ENCODE measurements at regions not wholly inside any gene's neighbourhood (a gene's known extent, or its start where the extent isn't known, plus 50 kb on each side); places are given as distances from the start of the nearest gene placed in this dataset.

GRCh38 chr22:49668402-49668801 is 159.3 kb downstream of the BRD1 start:
- Histone ChIP-seq H2AK5ac (ENCODE audit: low read depth, low read length) (no peak overlapping the region), H2BK20ac (ENCODE audit: low read depth, low read length) (no peak overlapping the region), H3K14ac (replicated peaks; ENCODE audit: low read depth, low read length) (no peak overlapping the region), H4K91ac (ENCODE audit: insufficient read depth, low read depth, low read length) (no peak overlapping the region), H2BK15ac (ENCODE audit: low read depth, low read length) (no peak overlapping the region), H3K79me1 (ENCODE audit: low read depth in 1 of 2, low read length in 2 of 2) (no peaks in the 10 kb centered on the region), H3K27me3 (ENCODE audit: control insufficient read depth, insufficient read depth, low read length) (peaks cover 9% of the 10 kb centered on the region), H4K5ac (ENCODE audit: low read depth, low read length) (no peak overlapping the region), H3K36me3 (ENCODE audit: control insufficient read depth, insufficient read depth, low read length) (no peaks in the 10 kb centered on the region), H4K20me1 (ENCODE audit: insufficient read depth, low read length) (no peaks in the 10 kb centered on the region), H3K4me1 (ENCODE audit: control insufficient read depth, insufficient read depth, low read length) (no peaks in the 10 kb centered on the region), H3K4me2 (ENCODE audit: low read depth, low read length) (no peak overlapping the region), H3K27ac (ENCODE audit: insufficient read depth, low read length) (no peak overlapping the region), H2AFZ (replicated peaks; ENCODE audit: low read length, poor library complexity) (no peak overlapping the region), H3K4ac (ENCODE audit: low read depth, low read length) (no peak overlapping the region), H4K8ac (ENCODE audit: low read depth in 2 of 2, low read length in 2 of 2) (no peak overlapping the region), H2BK5ac (ENCODE audit: low read depth, low read length, poor library complexity, severe bottlenecking) (no peak overlapping the region), H3K9ac (ENCODE audit: low read depth, low read length) (no peak overlapping the region), H3K56ac (ENCODE audit: extremely low read depth, insufficient read depth, low read length) (no peak overlapping the region), H3K9me1 (ENCODE audit: insufficient read depth, low read length) (no peaks in the 10 kb centered on the region), H3K23ac (ENCODE audit: low read depth, low read length) (no peak overlapping the region), H2AK9ac (replicated peaks; ENCODE audit: low read depth, low read length, poor library complexity) (no peak overlapping the region), H3K4me3 (ENCODE audit: insufficient read depth, low read depth, low read length) (no peak overlapping the region), H3K9me3 (ENCODE audit: control insufficient read depth, insufficient read depth, low read length) (peaks cover 10% of the 10 kb centered on the region; the same call in 1 of the 2 replicates), H2BK120ac (ENCODE audit: low read depth, low read length) (no peak overlapping the region), H3K18ac (ENCODE audit: low read depth, low read length) (no peak overlapping the region)
- no peak for DNase-seq
- no TSS peak for BruUV-seq (replicated peaks)
- no peak for ATAC-seq (ENCODE audit: low read depth)
- WGBS, 2 experiments (ENCODE audit: extremely low coverage in 2 of 2, insufficient read length in 1 of 2) = 92% methylated on average over 9 of the region's 19 CpGs; no CpG with 5 or more reads in 1 of the 2 experiments
- ChIA-PET CTCF (no interaction called here), POLR2A (ENCODE audit: unreplicated experiment) (no interaction called here)
- intact Hi-C loops (cut with micrococcal nuclease) = no loop called here
- dilution Hi-C loops (cut with HindIII; ENCODE audit: low sequenced_read_pairs, unreplicated experiment) = no loop called here
- TF ChIP-seq FOS (IDR thresholded peaks at IDR 0.05; ENCODE audit: low read depth, low read length) = no peak
- no peak for TF ChIP-seq CHD1 (IDR thresholded peaks at IDR 0.05; ENCODE audit: low read depth, low read length)
- no peak for TF ChIP-seq ELK1 (IDR thresholded peaks at IDR 0.05; ENCODE audit: borderline replicate concordance, low read depth, low read length)
- no peak for TF ChIP-seq CTCF (conservative IDR thresholded peaks at IDR 0.05; ENCODE audit: low read depth, low read length)
- in situ Hi-C loops (cut with MboI; ENCODE audit: low sequenced_read_pairs) = no loop called here

All from IMR-90 (cell line).